ENCODE measurements at regions not wholly inside any gene's neighbourhood (a gene's known extent, or its start where the extent isn't known, plus 50 kb on each side); places are given as distances from the start of the nearest gene placed in this dataset.

GRCh38 chr4:123955167-123955800 is 558.7 kb downstream of the SPRY1 start:
- TF ChIP-seq CTCF (IDR thresholded peaks at IDR 0.05): no peak
- no peak for TF ChIP-seq POLR2A (IDR thresholded peaks at IDR 0.05)
